ENCODE measurements at regions not wholly inside any gene's neighbourhood (a gene's known extent, or its start where the extent isn't known, plus 50 kb on each side); places are given as distances from the start of the nearest gene placed in this dataset.
A peak's percentile ranks its signal among the peaks of the same experiment; 100 is the strongest.

- peak; percentile 82 for DNase-seq (ENCODE audit: low read depth, low spot score)
- POLR2A ChIA-PET: interaction anchor here (0.8 kb wide), 1 partner anchor 38 kb away, joined by 3 read pairs; no protein-coding TSS in a partner anchor
- H3K27me3 ChIP-seq (ENCODE audit: control insufficient read depth, insufficient read depth, low read length): no peaks in the 10 kb centered on the region
- no peak for TF ChIP-seq CTCF (IDR thresholded peaks at IDR 0.05; ENCODE audit: low read depth, low read length)
- no peaks in the 10 kb centered on the region for H3K9me3 ChIP-seq (ENCODE audit: control insufficient read depth, insufficient read depth, low read length)
- CTCF ChIA-PET: interaction anchor here (1.0 to 1.4 kb wide), 2 partner anchors 13 to 288 kb away, joined by 3 read pairs; no protein-coding TSS in a partner anchor
- no peak overlapping the region for H3K27ac ChIP-seq (ENCODE audit: low read depth, low read length)
- H3K4me3 ChIP-seq (ENCODE audit: low read depth, low read length): no peak overlapping the region
Observed at GRCh38 chr3:178097576-178097975, 438.7 kb upstream of the KCNMB2 start.

GRCh38 chr3:178099274-178099673, 437.0 kb upstream of the KCNMB2 start:
- Histone ChIP-seq H3K27ac (ENCODE audit: low read depth, low read length) (no peak overlapping the region), H3K4me3 (ENCODE audit: low read depth, low read length) (no peak overlapping the region), H3K27me3 (ENCODE audit: control insufficient read depth, insufficient read depth, low read length) (no peaks in the 10 kb centered on the region), H3K9me3 (ENCODE audit: control insufficient read depth, insufficient read depth, low read length) (no peaks in the 10 kb centered on the region)
- no peak for TF ChIP-seq CTCF (IDR thresholded peaks at IDR 0.05; ENCODE audit: low read depth, low read length)
- no peak for DNase-seq (ENCODE audit: low read depth, low spot score)
- ChIA-PET CTCF (interaction anchor here (1.6 kb wide), 1 partner anchor 41 kb away, joined by 3 read pairs; no protein-coding TSS in a partner anchor), POLR2A (no interaction called here)

GRCh38 chr3:178099862-178100261, 436.4 kb upstream of the KCNMB2 start:
- no peaks in the 10 kb centered on the region for H3K9me3 ChIP-seq (ENCODE audit: control insufficient read depth, insufficient read depth, low read length)
- no peak for TF ChIP-seq CTCF (IDR thresholded peaks at IDR 0.05; ENCODE audit: low read depth, low read length)
- ChIA-PET POLR2A (no interaction called here), CTCF (interaction anchor here (1.6 kb wide), 1 partner anchor 41 kb away, joined by 3 read pairs; no protein-coding TSS in a partner anchor)
- H3K27ac ChIP-seq (ENCODE audit: low read depth, low read length): no peak overlapping the region
- H3K27me3 ChIP-seq (ENCODE audit: control insufficient read depth, insufficient read depth, low read length): no peaks in the 10 kb centered on the region
- H3K4me3 ChIP-seq (ENCODE audit: low read depth, low read length): no peak overlapping the region
- DNase-seq (ENCODE audit: low read depth, low spot score): no peak

DNA sequence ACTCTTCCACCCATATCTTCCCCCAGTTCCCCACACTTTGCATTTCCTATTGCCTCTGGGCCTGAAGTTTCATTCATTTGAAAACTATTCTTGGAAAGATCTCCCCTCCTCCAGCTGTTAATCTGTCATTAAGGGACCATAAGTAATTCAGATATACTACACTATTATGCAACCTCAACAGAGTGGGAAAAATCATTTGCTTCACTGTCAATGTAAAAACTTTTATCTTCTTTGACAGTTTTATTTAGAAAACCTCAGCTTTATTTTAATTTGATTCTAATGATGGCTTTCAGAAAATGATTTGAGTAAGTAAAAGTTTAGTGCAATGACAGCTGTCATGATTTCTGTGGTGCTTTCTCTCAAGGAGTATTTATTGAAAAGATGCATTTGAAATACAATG, 435.3 kb upstream of the KCNMB2 start:
- no peaks in the 10 kb centered on the region for H3K9me3 ChIP-seq (ENCODE audit: control insufficient read depth, insufficient read depth, low read length)
- ChIA-PET POLR2A (no interaction called here), CTCF (interaction anchor here (0.8 kb wide), 1 partner anchor 284 kb away, joined by 3 read pairs; no protein-coding TSS in a partner anchor)
- H3K27ac ChIP-seq (ENCODE audit: low read depth, low read length): no peak overlapping the region
- DNase-seq (ENCODE audit: low read depth, low spot score): no peak
- TF ChIP-seq CTCF (IDR thresholded peaks at IDR 0.05; ENCODE audit: low read depth, low read length): no peak
- H3K4me3 ChIP-seq (ENCODE audit: low read depth, low read length): no peak overlapping the region
- no peaks in the 10 kb centered on the region for H3K27me3 ChIP-seq (ENCODE audit: control insufficient read depth, insufficient read depth, low read length)

DNA sequence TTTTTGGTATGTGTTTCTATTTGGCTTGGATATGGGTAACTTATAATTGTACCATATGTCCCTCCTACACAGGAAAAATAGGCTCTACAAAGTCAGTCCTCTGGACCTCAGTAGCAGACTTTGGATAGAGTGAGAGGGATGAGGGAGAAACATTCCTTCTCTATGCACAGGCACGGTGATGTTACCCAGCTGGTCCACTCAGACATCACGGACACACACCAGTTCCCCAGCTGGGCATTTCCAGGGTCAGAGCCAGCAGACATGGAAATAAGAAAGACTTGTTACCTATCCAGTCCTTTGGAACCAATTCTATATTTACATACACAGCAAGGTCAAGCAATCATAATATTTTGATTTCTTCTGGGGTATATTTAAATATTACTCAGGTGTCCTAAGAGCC, 433.1 kb upstream of the KCNMB2 start:
- DNase-seq (ENCODE audit: low read depth, low spot score): peak; percentile 16
- H3K27ac ChIP-seq (ENCODE audit: low read depth, low read length): no peak overlapping the region
- TF ChIP-seq CTCF (IDR thresholded peaks at IDR 0.05; ENCODE audit: low read depth, low read length): no peak
- no peaks in the 10 kb centered on the region for H3K27me3 ChIP-seq (ENCODE audit: control insufficient read depth, insufficient read depth, low read length)
- POLR2A ChIA-PET: no interaction called here
- H3K4me3 ChIP-seq (ENCODE audit: low read depth, low read length): no peak overlapping the region
- H3K9me3 ChIP-seq (ENCODE audit: control insufficient read depth, insufficient read depth, low read length): no peaks in the 10 kb centered on the region
- CTCF ChIA-PET: no interaction called here
